ENCODE measurements at regions not wholly inside any gene's neighbourhood (a gene's known extent, or its start where the extent isn't known, plus 50 kb on each side); places are given as distances from the start of the nearest gene placed in this dataset.
A peak's percentile ranks its signal among the peaks of the same experiment; 100 is the strongest.
"Not testable (repeated sequence)": the region's sequence is repeated elsewhere in the genome, so short reads cannot be mapped to it uniquely, and the experiment has no call there.

DNA sequence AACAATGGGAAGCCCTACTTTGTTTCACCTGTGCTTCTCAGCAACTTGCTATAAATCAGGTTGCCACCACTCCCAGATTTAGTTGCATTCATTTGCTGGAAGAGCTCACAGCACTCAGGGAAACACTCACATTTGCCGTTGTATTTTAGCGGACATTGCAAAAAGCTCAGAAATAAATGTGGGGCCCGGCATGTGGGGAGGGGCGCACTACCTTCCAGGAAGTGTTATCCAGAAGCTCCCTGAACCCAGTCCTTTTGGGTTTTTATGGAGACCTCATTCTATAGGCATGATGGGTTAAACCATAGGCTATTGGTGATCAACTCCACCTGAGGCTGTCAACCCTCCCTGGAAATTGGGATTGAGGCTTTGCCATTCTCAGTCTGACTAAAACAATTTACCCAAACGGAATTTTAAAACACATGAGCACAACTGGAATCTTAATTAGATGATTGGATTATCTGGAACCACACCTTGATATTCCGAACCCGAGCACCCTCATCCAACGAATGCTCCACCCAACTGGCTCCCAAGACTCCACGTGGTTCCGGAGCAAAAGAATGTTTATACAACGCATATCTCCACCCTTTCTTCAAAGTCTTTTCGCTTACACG lies 525.9 kb downstream of the CWH43 start:
- H2BK20ac ChIP-seq (ENCODE audit: low read length); H2BK120ac ChIP-seq (replicated peaks; ENCODE audit: low read depth, low read length); H2BK15ac ChIP-seq (ENCODE audit: low read length); H3K18ac ChIP-seq (ENCODE audit: extremely low read depth, low read length); H2AK5ac ChIP-seq (ENCODE audit: low read depth, low read length); H2BK12ac ChIP-seq (ENCODE audit: low read depth, low read length); H2AFZ ChIP-seq (ENCODE audit: low read length); H4K8ac ChIP-seq (ENCODE audit: extremely low read depth, insufficient read depth, low read length); H3K27ac ChIP-seq (ENCODE audit: low read depth, low read length); H3K23ac ChIP-seq (ENCODE audit: insufficient read length); H3K14ac ChIP-seq (ENCODE audit: insufficient read length); H3K23me2 ChIP-seq (ENCODE audit: low read depth, low read length); H3K4me1 ChIP-seq (replicated peaks in 1 of 4; ENCODE audit: control insufficient read depth in 3 of 4, insufficient read depth in 4 of 4, low read length in 3 of 4); POLR2A ChIA-PET (ENCODE audit: partially characterized antibody); H3K4me2 ChIP-seq (ENCODE audit: insufficient read depth in 1 of 2, low read depth in 2 of 2, low read length in 2 of 2); H3K79me1 ChIP-seq (ENCODE audit: low read depth, low read length); H3K9ac ChIP-seq (replicated peaks in 1 of 4; ENCODE audit: extremely low read depth in 1 of 4, low read depth in 3 of 4, low read length in 3 of 4); H4K20me1 ChIP-seq (replicated peaks in 1 of 2; ENCODE audit: control insufficient read depth in 1 of 2, insufficient read depth in 2 of 2, low read length in 2 of 2); H3K4me3 ChIP-seq (ENCODE audit: extremely low read depth in 1 of 4, insufficient read depth in 2 of 4, low read depth in 3 of 4, low read length in 4 of 4); H3K56ac ChIP-seq (replicated peaks; ENCODE audit: insufficient read length, low read depth, low read length); H2BK5ac ChIP-seq (ENCODE audit: low read depth, low read length); FAIRE-seq; H3K79me2 ChIP-seq (ENCODE audit: control insufficient read depth in 1 of 2, insufficient read depth in 2 of 2, low read length in 2 of 2); H3K4ac ChIP-seq (replicated peaks; ENCODE audit: insufficient read length, low read depth, low read length); H3K27me3 ChIP-seq (replicated peaks in 1 of 4; ENCODE audit: control insufficient read depth in 3 of 4, extremely low read depth in 1 of 4, insufficient read depth in 3 of 4, low read length in 3 of 4); H3K36me3 ChIP-seq (ENCODE audit: control insufficient read depth in 2 of 4, insufficient read depth in 4 of 4, low read length in 3 of 4); H4K91ac ChIP-seq (replicated peaks; ENCODE audit: insufficient read length, low read length); H4K5ac ChIP-seq (ENCODE audit: insufficient read length, low read depth, low read length); CTCF ChIA-PET (ENCODE audit: partially characterized antibody): not testable (repeated sequence)
- WGBS, 2 experiments (ENCODE audit: extremely low coverage in 1 of 2, insufficient coverage in 1 of 2, insufficient read length in 1 of 2, insufficient replicate concordance in 2 of 2, low coverage in 1 of 2, low lambda C conversion rate in 2 of 2, missing lambda C conversion rate in 1 of 2): 84% methylated on average over 13 of the region's 13 CpGs; no CpG with 5 or more reads in 1 of the 2 experiments
- H3K9me3 ChIP-seq (ENCODE audit: insufficient read depth in 2 of 2, low read depth in 1 of 2, low read length in 1 of 2): peaks cover 47 to 62% of the 10 kb centered on the region in 2 experiments
- peak; percentile 47 for TF ChIP-seq RNF2 (IDR thresholded peaks at IDR 0.05; ENCODE audit: borderline replicate concordance, low read depth, low read length, missing control alignments, poor library complexity, severe bottlenecking)
- peak in 1 of 2 experiments; percentile 45 for DNase-seq (ENCODE audit: low read depth in 1 of 2, low spot score in 2 of 2)

All from H1 (cell line).